Adrenal gland (tissue), 9 donors: ENCODE measurements at regions not wholly inside any gene's neighbourhood (a gene's known extent, or its start where the extent isn't known, plus 50 kb on each side); places are given as distances from the start of the nearest gene placed in this dataset.

Experiments used
- DNase-seq, 7 donors: peaks; one replicate each; pipeline ENCODE4 v3.0.0-alpha.2; 2019 to 2020
- H3K27ac ChIP-seq, 5 donors: fragments of 200-600 bp; sonication (generic) in 4 of 5; 1 replicate in 3 of 5; 2 replicates in 2 of 5; pipeline versions ENCODE4 v1.5.1 to v1.8.0; 2016 to 2020; ENCODE audit warnings: mild to moderate bottlenecking in 1 of 5
- H3K27me3 ChIP-seq: fragments of 200-600 bp; 2 replicates; pipeline ENCODE4 v1.8.0; 2021
- H3K36me3 ChIP-seq, 2 donors: fragments of 200-600 bp; replicated peaks in 1 of 2; 1 replicate in 1 of 2; 2 replicates in 1 of 2; pipeline versions ENCODE4 v1.5.1 to v1.8.0; 2018 to 2022
- H3K4me1 ChIP-seq, 2 donors: fragments of 200-600 bp; replicated peaks in 1 of 2; 1 replicate in 1 of 2; 2 replicates in 1 of 2; pipeline versions ENCODE4 v1.5.1 to v1.8.0; 2018 to 2021
- H3K4me3 ChIP-seq, 4 donors: fragments of 200-600 bp; sonication (generic) in 3 of 4; one replicate each; pipeline ENCODE4 v1.5.1; 2016 to 2018
- H3K9me3 ChIP-seq, 3 donors: fragments of 200-600 bp; sonication (generic) in 1 of 3; replicated peaks in 1 of 3; 1 replicate in 2 of 3; 2 replicates in 1 of 3; pipeline versions ENCODE4 v1.5.1 to v1.8.0; 2016 to 2021
- CTCF ChIP-seq, 6 experiments: fragments of 450-650 bp in 4 of 6; fragments of 200-600 bp in 2 of 6; sonication (generic) in 1 of 6; IDR thresholded peaks; 1 replicate in 5 of 6; 2 replicates in 1 of 6; pipeline versions ENCODE4 v1.5.1 to v1.8.0; 2016 to 2021; ENCODE audit warnings: antibody characterized with exemption in 6 of 6, mild to moderate bottlenecking in 2 of 6, moderate library complexity in 1 of 6
- POLR2A ChIP-seq, 2 donors: fragments of 450-650 bp; IDR thresholded peaks; one replicate each; pipeline ENCODE4 v1.6.1; 2017; ENCODE audit warnings: antibody characterized with exemption in 2 of 2, mild to moderate bottlenecking in 2 of 2, moderate library complexity in 1 of 2
- WGBS, 4 donors: extraction: QIAGEN DNeasy Blood & Tissue Kit in 2 of 4; methylation state at CpG; one replicate each; pipeline versions ENCODE4 v1.1.5 to v1.1.7; 2013 to 2017; 5-methylcytosine and 5-hydroxymethylcytosine counted together
- intact Hi-C, 2 donors: fragments of 100-400 bp; cut with DNase I; formaldehyde crosslinking; loops; one replicate each; pipeline versions ENCODE4 v1.14.1 to v1.15.0; 2022 to 2023
- donor health status: healthy with polysubstance abuse.
- donor health status: Bipolar disorder and iron deficiency.
- donor health status: DM: yes; HTN: yes; CAD: no.
- donor health status: DM: no; HTN: no; CAD: no.
- donor health status: DM: no; HTN: no; CAD: no.

GRCh38 chr9:82295181-82295580 lies 306.6 kb downstream of the SPATA31D1 start:
- Histone ChIP-seq H3K4me3 (no peak overlapping the region), H3K27ac (no peak overlapping the region), H3K27me3 (no peaks in the 10 kb centered on the region), H3K9me3 (peaks cover 0 to 3% (median 0%) of the 10 kb centered on the region in 3 donors), H3K4me1 (no peaks in the 10 kb centered on the region), H3K36me3 (no peaks in the 10 kb centered on the region)
- WGBS, 4 donors: 82 to 86% (median 84%) methylated on average over 5 of the region's 5 CpGs
- TF ChIP-seq CTCF (IDR thresholded peaks at IDR 0.05): no peak
- no peak for TF ChIP-seq POLR2A (IDR thresholded peaks at IDR 0.05)
- DNase-seq: no peak
- intact Hi-C loops: no loop called here

GRCh38 chr9:82299870-82300269 lies 311.3 kb downstream of the SPATA31D1 start:
- H3K27ac ChIP-seq: no peak overlapping the region
- H3K4me3 ChIP-seq: no peak overlapping the region
- intact Hi-C loops: no loop called here
- TF ChIP-seq POLR2A (IDR thresholded peaks at IDR 0.05) (no peak), CTCF (IDR thresholded peaks at IDR 0.05) (no peak)
- H3K9me3 ChIP-seq: no peaks in the 10 kb centered on the region
- H3K27me3 ChIP-seq: no peaks in the 10 kb centered on the region
- no peaks in the 10 kb centered on the region for H3K36me3 ChIP-seq
- DNase-seq: no peak
- H3K4me1 ChIP-seq: no peaks in the 10 kb centered on the region

GRCh38 chr9:82302968-82303655 lies 314.5 kb downstream of the SPATA31D1 start:
- no peaks in the 10 kb centered on the region for H3K4me1 ChIP-seq
- no peak overlapping the region for H3K4me3 ChIP-seq
- H3K36me3 ChIP-seq: no peaks in the 10 kb centered on the region
- DNase-seq: no peak
- 87 to 97% (median 91%) methylated on average over 5 of the region's 5 CpGs for WGBS, 4 donors
- intact Hi-C loops: no loop called here
- H3K9me3 ChIP-seq: no peaks in the 10 kb centered on the region
- no peak overlapping the region for H3K27ac ChIP-seq
- TF ChIP-seq CTCF (IDR thresholded peaks at IDR 0.05): no peak
- no peak for TF ChIP-seq POLR2A (IDR thresholded peaks at IDR 0.05)
- H3K27me3 ChIP-seq: no peaks in the 10 kb centered on the region

- Histone ChIP-seq H3K36me3 (no peaks in the 10 kb centered on the region), H3K4me1 (no peaks in the 10 kb centered on the region), H3K27me3 (no peaks in the 10 kb centered on the region), H3K4me3 (no peak overlapping the region), H3K27ac (no peak overlapping the region), H3K9me3 (no peaks in the 10 kb centered on the region)
- DNase-seq: no peak
- 84 to 92% (median 89%) methylated on average over 3 of the region's 3 CpGs for WGBS, 4 donors
- TF ChIP-seq CTCF (IDR thresholded peaks at IDR 0.05) (no peak), POLR2A (IDR thresholded peaks at IDR 0.05) (no peak)
- intact Hi-C loops: no loop called here
Observed at GRCh38 chr9:82308836-82309235, 320.3 kb downstream of the SPATA31D1 start.
